ENCODE measurements at regions not wholly inside any gene's neighbourhood (a gene's known extent, or its start where the extent isn't known, plus 50 kb on each side); places are given as distances from the start of the nearest gene placed in this dataset.
"Not testable (repeated sequence)": the region's sequence is repeated elsewhere in the genome, so short reads cannot be mapped to it uniquely, and the experiment has no call there.

DNA sequence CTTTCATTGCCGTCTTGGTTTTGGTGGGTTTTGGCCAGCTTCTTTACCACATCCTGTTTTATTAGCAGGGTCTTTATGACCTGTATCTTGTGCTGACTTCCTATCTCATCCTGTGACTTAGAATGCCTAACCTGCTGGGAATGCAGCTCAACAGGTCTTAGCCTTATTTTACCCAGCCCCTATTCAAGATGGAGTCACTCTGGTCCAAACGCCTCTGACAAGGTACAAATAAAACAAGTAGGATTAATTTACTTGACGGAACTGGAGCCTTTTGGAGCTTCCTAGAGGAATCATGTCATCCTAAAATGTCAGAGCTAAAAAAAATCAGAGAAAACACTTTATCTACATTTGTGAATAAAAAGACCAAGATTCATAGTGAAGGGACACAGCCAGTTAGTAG, 66.2 kb upstream of the ATXN3L start:
- no peaks in the 10 kb centered on the region for H4K20me1 ChIP-seq (ENCODE audit: insufficient read depth)
- H3K79me2 ChIP-seq (ENCODE audit: insufficient read depth): no peaks in the 10 kb centered on the region
- no peak overlapping the region for H3K4me2 ChIP-seq (ENCODE audit: unreplicated experiment)
- H3K4me1 ChIP-seq (ENCODE audit: insufficient read depth): peaks cover 22% of the 10 kb centered on the region
- no peak overlapping the region for H3K9ac ChIP-seq
- no peaks in the 10 kb centered on the region for H3K36me3 ChIP-seq (ENCODE audit: low read depth)
- no peaks in the 10 kb centered on the region for H3K9me2 ChIP-seq (ENCODE audit: insufficient read depth)
- in situ Hi-C loops (cut with MboI): no loop called here
- H3K4me3 ChIP-seq: no peak overlapping the region
- no peak for TF ChIP-seq EZH2 (IDR thresholded peaks at IDR 0.05; ENCODE audit: insufficient read depth, poor library complexity, severe bottlenecking)
- TF ChIP-seq EZH2phosphoT487 (IDR thresholded peaks at IDR 0.05; ENCODE audit: insufficient read depth, low read depth): no peak
- WGBS, 2 experiments (ENCODE audit: low coverage in 1 of 2, low lambda C conversion rate in 2 of 2, missing lambda C conversion rate in 2 of 2): 91 to 95% methylated on average over 3 of the region's 3 CpGs
- peaks cover 22% of the 10 kb centered on the region for H3F3A ChIP-seq (ENCODE audit: insufficient read depth)
- H3K27ac ChIP-seq: no peak overlapping the region
- DNase-seq: no peak
- no peaks in the 10 kb centered on the region for H3K27me3 ChIP-seq (replicated peaks; ENCODE audit: insufficient read depth)
- H3K9me3 ChIP-seq (ENCODE audit: low read depth): no peaks in the 10 kb centered on the region
- no peak overlapping the region for H2AFZ ChIP-seq

DNA sequence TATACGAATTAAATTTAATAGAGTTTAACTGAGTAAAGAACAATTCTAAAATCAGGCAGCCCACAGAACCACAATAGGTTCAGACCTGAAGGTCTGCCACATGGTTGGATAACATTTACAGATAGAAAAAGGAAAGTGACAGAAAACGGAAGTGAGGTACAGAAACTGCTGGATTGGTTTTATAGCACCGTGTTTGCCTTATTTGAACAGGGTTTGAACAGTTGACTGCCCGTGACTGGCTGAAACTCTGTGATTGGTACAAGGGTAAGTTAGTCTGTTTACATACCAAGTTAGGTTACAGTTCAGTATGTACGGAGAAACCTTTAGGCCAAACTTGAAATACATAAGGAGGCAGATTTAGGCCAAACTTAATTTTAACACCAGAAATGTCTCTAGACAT, 64.1 kb upstream of the ATXN3L start:
- H3K36me3 ChIP-seq (ENCODE audit: low read depth): no peaks in the 10 kb centered on the region
- no peaks in the 10 kb centered on the region for H3K79me2 ChIP-seq (ENCODE audit: insufficient read depth)
- no peaks in the 10 kb centered on the region for H4K20me1 ChIP-seq (ENCODE audit: insufficient read depth)
- WGBS, 2 experiments (ENCODE audit: low coverage in 1 of 2, low lambda C conversion rate in 2 of 2, missing lambda C conversion rate in 2 of 2): 95 to 99% methylated on average over 5 of the region's 5 CpGs
- in situ Hi-C loops (cut with MboI): no loop called here
- H3K27ac ChIP-seq: no peak overlapping the region
- peaks cover 37% of the 10 kb centered on the region for H3K4me1 ChIP-seq (ENCODE audit: insufficient read depth)
- H3K9ac ChIP-seq: no peak overlapping the region
- H2AFZ ChIP-seq: no peak overlapping the region
- no peaks in the 10 kb centered on the region for H3K27me3 ChIP-seq (replicated peaks; ENCODE audit: insufficient read depth)
- H3F3A ChIP-seq (ENCODE audit: insufficient read depth): peaks cover 27% of the 10 kb centered on the region
- no peak overlapping the region for H3K4me2 ChIP-seq (ENCODE audit: unreplicated experiment)
- TF ChIP-seq EZH2phosphoT487 (IDR thresholded peaks at IDR 0.05; ENCODE audit: insufficient read depth, low read depth) (no peak), EZH2 (IDR thresholded peaks at IDR 0.05; ENCODE audit: insufficient read depth, poor library complexity, severe bottlenecking) (no peak)
- no peaks in the 10 kb centered on the region for H3K9me2 ChIP-seq (ENCODE audit: insufficient read depth)
- no peaks in the 10 kb centered on the region for H3K9me3 ChIP-seq (ENCODE audit: low read depth)
- no peak overlapping the region for H3K4me3 ChIP-seq
- no peak for DNase-seq

DNA sequence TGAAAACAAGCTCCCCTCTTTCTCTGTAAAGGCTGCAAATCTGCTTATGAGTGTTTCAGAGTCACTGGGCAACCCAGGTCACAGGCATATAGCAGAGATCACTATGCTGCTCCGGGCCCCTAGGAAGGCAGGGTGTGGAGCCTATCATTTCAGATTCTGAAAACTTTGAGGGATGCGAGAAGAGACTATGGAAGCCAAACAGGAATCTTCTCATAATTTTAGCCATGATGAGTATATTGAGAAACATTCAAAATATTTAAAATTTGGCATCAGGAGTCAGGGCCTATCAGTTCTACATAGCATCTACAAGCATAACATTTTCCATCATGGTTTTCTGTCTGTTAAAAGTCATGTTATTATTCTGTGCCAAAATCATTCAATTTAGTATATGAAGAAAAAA, 61.7 kb upstream of the ATXN3L start:
- Histone ChIP-seq H3K9me2 (ENCODE audit: insufficient read depth) (no peaks in the 10 kb centered on the region), H3K79me2 (ENCODE audit: insufficient read depth) (no peaks in the 10 kb centered on the region), H3K36me3 (ENCODE audit: low read depth) (no peaks in the 10 kb centered on the region), H2AFZ (no peak overlapping the region), H4K20me1 (ENCODE audit: insufficient read depth) (no peaks in the 10 kb centered on the region), H3K27me3 (replicated peaks; ENCODE audit: insufficient read depth) (no peaks in the 10 kb centered on the region), H3K4me1 (ENCODE audit: insufficient read depth) (peaks cover 36% of the 10 kb centered on the region), H3F3A (ENCODE audit: insufficient read depth) (peaks cover 24% of the 10 kb centered on the region), H3K9ac (peak overlapping the region; percentile 48; the same call in 1 of the 2 replicates), H3K9me3 (ENCODE audit: low read depth) (no peaks in the 10 kb centered on the region), H3K27ac (peak overlapping the region; percentile 79), H3K4me3 (no peak overlapping the region), H3K4me2 (ENCODE audit: unreplicated experiment) (peak overlapping the region; percentile 42)
- DNase-seq: peak; percentile 41
- TF ChIP-seq EZH2phosphoT487 (IDR thresholded peaks at IDR 0.05; ENCODE audit: insufficient read depth, low read depth): no peak
- no peak for TF ChIP-seq EZH2 (IDR thresholded peaks at IDR 0.05; ENCODE audit: insufficient read depth, poor library complexity, severe bottlenecking)
- 19 to 36% methylated on average over 2 of the region's 2 CpGs for WGBS, 2 experiments (ENCODE audit: low coverage in 1 of 2, low lambda C conversion rate in 2 of 2, missing lambda C conversion rate in 2 of 2)
- in situ Hi-C loops (cut with MboI): no loop called here

DNA sequence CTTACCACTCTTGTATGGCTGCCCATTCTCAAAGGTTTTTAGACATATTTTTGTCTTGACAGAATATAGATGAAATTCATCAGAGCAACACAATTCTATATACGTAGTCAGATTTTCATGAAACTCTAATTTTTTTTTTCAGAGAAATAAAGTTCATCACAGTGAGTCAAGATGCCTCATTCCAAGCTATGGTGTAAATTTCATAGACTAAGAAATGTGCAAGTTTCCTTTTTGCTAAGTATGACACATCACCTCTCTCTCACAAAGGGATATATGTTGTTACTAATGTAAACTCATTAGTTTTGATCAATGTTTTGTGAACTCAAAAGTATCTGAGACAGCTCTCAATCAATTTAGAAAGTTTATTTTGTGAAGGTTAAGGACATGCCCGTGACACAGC, 60.4 kb upstream of the ATXN3L start:
- in situ Hi-C loops (cut with MboI): no loop called here
- H3F3A ChIP-seq (ENCODE audit: insufficient read depth): peaks cover 35% of the 10 kb centered on the region
- H3K9me2 ChIP-seq (ENCODE audit: insufficient read depth): no peaks in the 10 kb centered on the region
- WGBS, 2 experiments (ENCODE audit: low coverage in 1 of 2, low lambda C conversion rate in 2 of 2, missing lambda C conversion rate in 2 of 2): 4 to 11% methylated on average over 2 of the region's 2 CpGs
- TF ChIP-seq EZH2phosphoT487 (IDR thresholded peaks at IDR 0.05; ENCODE audit: insufficient read depth, low read depth) (no peak), EZH2 (IDR thresholded peaks at IDR 0.05; ENCODE audit: insufficient read depth, poor library complexity, severe bottlenecking) (no peak)
- H4K20me1 ChIP-seq (ENCODE audit: insufficient read depth): no peaks in the 10 kb centered on the region
- peaks cover 42% of the 10 kb centered on the region for H3K4me1 ChIP-seq (ENCODE audit: insufficient read depth)
- DNase-seq: peak; percentile 79
- H3K27ac ChIP-seq: peak overlapping the region; percentile 79
- H3K9ac ChIP-seq: peak overlapping the region; percentile 40; the same call in 1 of the 2 replicates
- no peak overlapping the region for H2AFZ ChIP-seq
- no peaks in the 10 kb centered on the region for H3K27me3 ChIP-seq (replicated peaks; ENCODE audit: insufficient read depth)
- H3K9me3 ChIP-seq (ENCODE audit: low read depth): no peaks in the 10 kb centered on the region
- no peaks in the 10 kb centered on the region for H3K79me2 ChIP-seq (ENCODE audit: insufficient read depth)
- no peak overlapping the region for H3K4me2 ChIP-seq (ENCODE audit: unreplicated experiment)
- H3K36me3 ChIP-seq (ENCODE audit: low read depth): no peaks in the 10 kb centered on the region
- H3K4me3 ChIP-seq: no peak overlapping the region

DNA sequence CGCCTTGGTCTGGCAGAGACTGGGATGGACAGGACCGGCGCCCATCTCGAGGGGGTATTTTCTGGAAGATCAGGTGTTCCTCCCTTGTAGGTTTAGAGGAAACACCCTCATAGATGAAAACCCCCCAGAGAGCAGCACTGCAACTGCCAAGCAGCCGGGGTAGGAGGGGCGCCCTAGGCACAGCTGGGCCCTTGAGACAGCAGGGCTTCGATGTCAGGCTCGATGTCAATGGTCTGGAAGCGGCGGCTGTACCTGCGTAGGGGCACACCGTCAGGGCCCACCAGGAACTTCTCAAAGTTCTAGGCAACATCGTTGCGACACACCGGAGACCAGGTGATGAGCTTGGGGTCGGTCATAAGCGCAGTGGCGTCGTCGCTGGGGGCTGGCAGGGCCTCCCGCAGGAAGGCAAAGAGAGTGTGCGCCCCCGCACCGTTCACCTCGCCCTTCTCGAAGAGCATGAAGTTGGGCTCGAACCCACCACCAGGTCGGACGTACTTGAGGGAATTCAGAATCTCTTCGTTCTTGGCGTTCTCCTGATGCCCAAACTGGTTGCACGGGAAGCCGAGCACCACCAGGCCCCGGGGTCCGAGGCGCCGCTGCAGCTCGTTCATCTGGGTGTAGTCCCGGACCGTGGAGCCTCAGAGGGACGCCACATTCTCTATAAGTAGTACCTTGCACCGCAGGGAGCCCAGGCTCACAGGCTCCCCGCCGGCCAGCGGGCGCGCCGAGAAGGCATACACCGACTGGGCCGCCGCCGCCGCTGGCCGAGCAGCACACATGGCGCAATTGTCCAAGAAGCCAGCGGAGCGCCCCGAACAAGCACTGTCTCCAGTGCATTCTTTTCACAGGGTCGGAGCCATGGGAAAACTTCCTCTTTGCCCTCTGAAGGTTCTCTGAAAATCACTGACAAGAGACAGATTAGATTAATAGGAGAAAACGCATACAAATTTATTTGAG, 59.0 kb upstream of the ATXN3L start:
- H3K4me3 ChIP-seq; H3K4me2 ChIP-seq (ENCODE audit: unreplicated experiment); DNase-seq; H3K9me3 ChIP-seq (ENCODE audit: low read depth); H3K9me2 ChIP-seq (ENCODE audit: insufficient read depth); H3K27me3 ChIP-seq (replicated peaks; ENCODE audit: insufficient read depth); H3K9ac ChIP-seq; H3K79me2 ChIP-seq (ENCODE audit: insufficient read depth); in situ Hi-C loops (cut with MboI); H2AFZ ChIP-seq; H3K36me3 ChIP-seq (ENCODE audit: low read depth); H3K27ac ChIP-seq; H4K20me1 ChIP-seq (ENCODE audit: insufficient read depth): not testable (repeated sequence)
- 98 to 99% methylated on average over 12 to 41 of the region's 60 CpGs for WGBS, 2 experiments (ENCODE audit: low coverage in 1 of 2, low lambda C conversion rate in 2 of 2, missing lambda C conversion rate in 2 of 2)
- peaks cover 37% of the 10 kb centered on the region for H3F3A ChIP-seq (ENCODE audit: insufficient read depth)
- peaks cover 50% of the 10 kb centered on the region for H3K4me1 ChIP-seq (ENCODE audit: insufficient read depth)

Data from GM23248 (cell line).